Mesothelial cell of epicardium (in vitro differentiated cells): ENCODE measurements at regions not wholly inside any gene's neighbourhood (a gene's known extent, or its start where the extent isn't known, plus 50 kb on each side); places are given as distances from the start of the nearest gene placed in this dataset.

Experiments used
- DNase-seq, 2 experiments: peaks; one replicate each; pipeline ENCODE4 v3.0.0; 2021; ENCODE audit warnings: low spot score in 2 of 2; ENCODE audit not compliant: unreplicated experiment in 2 of 2
- H3K27ac Mint-ChIP-seq: 2 replicates; pipeline ENCODE4 v1.8.0; 2021; ENCODE audit warnings: mixed read lengths
- H3K27me3 Mint-ChIP-seq: 2 replicates; pipeline ENCODE4 v1.8.0; 2021; ENCODE audit warnings: low read depth, mixed read lengths
- H3K36me3 Mint-ChIP-seq: 2 replicates; pipeline ENCODE4 v1.8.0; 2021; ENCODE audit warnings: mixed read lengths
- H3K4me1 Mint-ChIP-seq: 2 replicates; pipeline ENCODE4 v1.8.0; 2021; ENCODE audit warnings: mixed read lengths
- H3K4me3 Mint-ChIP-seq: 2 replicates; pipeline ENCODE4 v1.8.0; 2021; ENCODE audit warnings: mild to moderate bottlenecking, moderate library complexity, mixed read lengths
- H3K9me3 Mint-ChIP-seq: 2 replicates; pipeline ENCODE4 v1.8.0; 2021; ENCODE audit warnings: mixed read lengths
- CTCF ChIP-seq: fragments of 200-600 bp; sonication (generic); IDR thresholded peaks from one replicate; pipeline ENCODE4 v1.5.0; 2021; ENCODE audit warnings: antibody characterized with exemption; ENCODE audit not compliant: unreplicated experiment

- Mint-ChIP-seq H3K4me1 (peaks cover 20% of the 10 kb centered on the region), H3K27ac (no peak overlapping the region), H3K4me3 (no peak overlapping the region), H3K27me3 (no peaks in the 10 kb centered on the region), H3K36me3 (no peaks in the 10 kb centered on the region), H3K9me3 (no peaks in the 10 kb centered on the region)
- TF ChIP-seq CTCF = no peak
- no peak for DNase-seq
Measured at GRCh38 chr2:221016551-221016950, 555.6 kb downstream of the EPHA4 start.

- DNase-seq = no peak
- Mint-ChIP-seq H3K4me3 (no peak overlapping the region), H3K27me3 (peaks cover 5% of the 10 kb centered on the region), H3K4me1 (peaks cover 14% of the 10 kb centered on the region), H3K9me3 (no peaks in the 10 kb centered on the region), H3K27ac (no peak overlapping the region), H3K36me3 (no peaks in the 10 kb centered on the region)
- no peak for TF ChIP-seq CTCF
Measured at GRCh38 chr2:221018262-221018661, 553.8 kb downstream of the EPHA4 start.

DNA sequence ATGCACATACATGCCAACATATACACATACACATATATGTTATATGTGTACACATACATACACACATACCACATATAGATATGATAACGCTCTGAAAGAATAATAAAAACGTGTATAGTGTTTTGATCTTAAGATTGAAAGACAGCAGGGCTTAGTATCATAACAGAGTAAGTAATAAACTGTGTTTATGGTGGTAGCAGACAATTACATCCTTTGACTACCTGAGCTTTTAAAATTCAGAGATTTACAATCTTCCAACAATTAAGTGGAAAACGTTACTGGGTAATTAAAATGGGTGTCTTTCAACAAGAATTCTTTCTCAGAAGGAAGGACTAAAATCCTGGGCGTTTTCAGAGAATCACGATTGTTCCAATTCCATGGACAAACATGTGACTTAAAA, 552.4 kb downstream of the EPHA4 start:
- H3K36me3 Mint-ChIP-seq = no peaks in the 10 kb centered on the region
- no peak for DNase-seq
- H3K9me3 Mint-ChIP-seq = no peaks in the 10 kb centered on the region
- no peak overlapping the region for H3K27ac Mint-ChIP-seq
- TF ChIP-seq CTCF = no peak
- H3K27me3 Mint-ChIP-seq = peaks cover 6% of the 10 kb centered on the region
- no peak overlapping the region for H3K4me3 Mint-ChIP-seq
- H3K4me1 Mint-ChIP-seq = peaks cover 3% of the 10 kb centered on the region

GRCh38 chr2:221022554-221022953, 549.5 kb downstream of the EPHA4 start:
- Mint-ChIP-seq H3K4me1 (peaks cover 3% of the 10 kb centered on the region), H3K27ac (no peak overlapping the region), H3K4me3 (no peak overlapping the region), H3K9me3 (peaks cover 3% of the 10 kb centered on the region), H3K27me3 (peaks cover 8% of the 10 kb centered on the region), H3K36me3 (no peaks in the 10 kb centered on the region)
- DNase-seq = no peak
- TF ChIP-seq CTCF = no peak

DNA sequence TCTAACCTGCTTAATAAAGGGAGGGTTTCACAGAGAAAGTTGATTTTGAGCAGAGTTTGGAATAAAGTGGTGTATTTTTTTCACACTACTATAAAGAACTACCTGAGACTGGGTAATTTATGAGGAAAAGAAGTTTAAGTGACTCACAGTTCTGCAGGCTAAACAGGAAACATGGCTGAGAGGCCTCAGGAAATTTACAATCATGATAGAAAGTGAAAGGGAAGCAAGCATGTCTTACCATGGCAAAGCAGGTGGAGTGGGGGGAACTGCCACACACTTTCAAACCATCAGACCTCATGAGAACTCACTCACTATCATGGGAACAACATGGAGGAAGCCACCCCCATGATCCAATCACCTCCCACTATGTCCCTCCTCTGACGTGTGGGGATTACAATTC, 546.7 kb downstream of the EPHA4 start:
- TF ChIP-seq CTCF = no peak
- Mint-ChIP-seq H3K4me1 (peaks cover 3% of the 10 kb centered on the region), H3K9me3 (peaks cover 3% of the 10 kb centered on the region), H3K4me3 (no peak overlapping the region), H3K27ac (no peak overlapping the region), H3K36me3 (no peaks in the 10 kb centered on the region), H3K27me3 (peaks cover 13% of the 10 kb centered on the region)
- no peak for DNase-seq

DNA sequence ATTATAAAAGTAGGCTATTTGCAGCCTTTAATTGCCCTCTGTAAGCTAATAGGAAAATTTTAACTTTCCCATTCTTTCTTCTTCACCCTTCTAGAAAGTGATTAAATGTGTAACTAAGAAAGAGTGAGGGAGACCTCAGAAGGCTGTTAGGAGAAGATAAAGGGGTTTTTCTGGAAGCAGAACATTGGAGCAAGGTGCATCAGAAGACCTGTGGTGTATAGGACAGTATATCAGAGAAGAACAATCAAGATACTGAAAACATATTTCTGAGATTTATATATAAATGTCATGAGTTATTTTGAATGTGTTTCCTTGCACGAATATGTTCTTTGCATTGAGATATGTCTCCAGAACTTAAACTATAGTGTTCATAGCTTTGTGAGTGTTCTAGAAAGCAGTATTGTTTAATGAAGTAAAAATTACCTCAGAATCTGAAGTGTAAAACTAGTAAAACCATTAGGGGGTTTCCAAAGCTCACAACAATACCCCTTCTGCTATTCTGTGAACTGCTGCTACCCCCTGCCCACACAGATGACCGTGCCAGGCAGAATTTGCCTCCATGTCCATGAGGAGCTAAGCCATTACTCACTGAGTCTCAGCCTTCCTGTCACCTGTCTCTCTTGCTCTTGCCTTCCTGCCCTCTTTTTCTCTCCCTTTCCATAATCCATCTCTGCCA, 537.9 kb downstream of the EPHA4 start:
- Mint-ChIP-seq H3K4me3 (no peak overlapping the region), H3K27ac (no peak overlapping the region), H3K36me3 (no peaks in the 10 kb centered on the region), H3K27me3 (peaks cover 5% of the 10 kb centered on the region), H3K9me3 (peaks cover 1% of the 10 kb centered on the region), H3K4me1 (peaks cover 12% of the 10 kb centered on the region)
- no peak for TF ChIP-seq CTCF
- DNase-seq = no peak
